ENCODE measurements at regions not wholly inside any gene's neighbourhood (a gene's known extent, or its start where the extent isn't known, plus 50 kb on each side); places are given as distances from the start of the nearest gene placed in this dataset.
A peak's percentile ranks its signal among the peaks of the same experiment; 100 is the strongest.
"Not testable (repeated sequence)": the region's sequence is repeated elsewhere in the genome, so short reads cannot be mapped to it uniquely, and the experiment has no call there.

DNA sequence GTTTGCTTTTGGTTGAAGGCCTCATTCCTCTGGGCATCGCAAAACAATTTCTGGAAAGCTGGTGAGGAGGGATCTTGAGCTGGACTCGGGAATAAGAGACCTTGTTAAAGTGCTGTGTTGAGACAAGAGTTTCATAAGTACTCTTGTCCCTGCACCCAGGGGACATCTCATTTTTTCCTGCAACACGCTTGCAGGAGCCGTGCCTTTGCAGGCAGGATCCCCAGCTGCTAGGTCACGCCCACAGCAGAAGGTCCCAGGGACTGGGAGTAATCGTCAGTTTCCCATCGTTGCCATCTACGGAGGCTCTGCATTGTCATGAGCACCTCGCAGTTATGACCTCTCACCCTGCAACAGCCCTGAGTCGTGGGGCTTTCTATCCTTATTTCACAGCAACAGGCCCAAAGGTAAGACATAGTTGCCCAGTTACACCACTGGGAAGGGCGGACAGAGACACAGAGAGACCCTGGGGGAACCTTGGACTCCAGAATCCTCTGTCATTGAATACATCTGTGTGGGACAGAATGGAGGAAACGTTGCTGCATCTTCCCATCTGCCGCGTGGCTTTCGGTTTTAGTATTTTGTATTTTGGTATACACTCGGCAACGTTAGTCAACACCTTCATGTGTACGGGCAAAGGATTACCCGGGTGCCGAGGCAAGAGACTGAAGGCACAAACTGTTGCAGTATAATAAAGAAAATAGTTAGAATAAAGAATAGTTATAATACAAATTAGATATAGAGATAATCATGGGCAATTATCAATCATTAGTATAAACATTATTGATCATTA lies 60.4 kb upstream of the DMRTB1 start:
- DNase-seq (ENCODE audit: low spot score) (no peak), FAIRE-seq (no peak)

DNA sequence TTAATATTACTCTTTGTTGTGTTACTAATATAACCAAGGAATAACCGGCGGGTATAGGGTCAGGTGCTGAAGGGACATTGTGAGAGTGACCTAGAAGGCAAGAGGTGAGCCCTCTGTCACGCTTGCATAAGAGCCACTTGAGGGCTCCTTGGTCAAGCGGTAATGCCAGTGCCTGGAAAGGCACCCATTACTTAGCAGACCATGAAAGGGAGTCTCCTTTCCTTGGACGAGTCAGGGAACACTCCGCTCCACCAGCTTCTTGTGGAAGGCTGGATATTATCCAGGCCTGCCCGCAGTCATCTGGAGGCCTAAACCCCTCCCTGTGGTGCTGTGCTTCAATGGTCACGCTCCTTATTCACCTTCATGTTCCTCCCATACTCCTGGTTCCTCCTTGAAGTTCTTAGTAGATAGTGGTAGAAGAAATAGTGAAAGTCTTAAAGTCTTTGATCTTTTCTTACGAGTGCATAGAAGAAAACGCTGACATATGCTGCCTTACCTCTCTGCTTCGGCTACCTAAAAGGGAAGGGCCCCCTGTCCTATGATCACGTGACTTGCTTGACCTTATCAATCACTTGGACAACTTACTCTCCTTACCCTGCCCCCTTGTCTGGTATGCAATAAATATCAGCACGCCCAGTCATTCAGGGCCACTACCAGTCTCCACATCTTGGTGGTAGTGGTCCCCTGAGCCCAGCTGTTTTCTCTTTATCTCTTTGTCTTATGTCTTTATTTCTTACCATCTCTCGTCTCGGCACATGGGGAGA lies 59.6 kb upstream of the DMRTB1 start:
- not testable (repeated sequence) for DNase-seq (ENCODE audit: low spot score)
- peak; percentile 84 for FAIRE-seq

DNA sequence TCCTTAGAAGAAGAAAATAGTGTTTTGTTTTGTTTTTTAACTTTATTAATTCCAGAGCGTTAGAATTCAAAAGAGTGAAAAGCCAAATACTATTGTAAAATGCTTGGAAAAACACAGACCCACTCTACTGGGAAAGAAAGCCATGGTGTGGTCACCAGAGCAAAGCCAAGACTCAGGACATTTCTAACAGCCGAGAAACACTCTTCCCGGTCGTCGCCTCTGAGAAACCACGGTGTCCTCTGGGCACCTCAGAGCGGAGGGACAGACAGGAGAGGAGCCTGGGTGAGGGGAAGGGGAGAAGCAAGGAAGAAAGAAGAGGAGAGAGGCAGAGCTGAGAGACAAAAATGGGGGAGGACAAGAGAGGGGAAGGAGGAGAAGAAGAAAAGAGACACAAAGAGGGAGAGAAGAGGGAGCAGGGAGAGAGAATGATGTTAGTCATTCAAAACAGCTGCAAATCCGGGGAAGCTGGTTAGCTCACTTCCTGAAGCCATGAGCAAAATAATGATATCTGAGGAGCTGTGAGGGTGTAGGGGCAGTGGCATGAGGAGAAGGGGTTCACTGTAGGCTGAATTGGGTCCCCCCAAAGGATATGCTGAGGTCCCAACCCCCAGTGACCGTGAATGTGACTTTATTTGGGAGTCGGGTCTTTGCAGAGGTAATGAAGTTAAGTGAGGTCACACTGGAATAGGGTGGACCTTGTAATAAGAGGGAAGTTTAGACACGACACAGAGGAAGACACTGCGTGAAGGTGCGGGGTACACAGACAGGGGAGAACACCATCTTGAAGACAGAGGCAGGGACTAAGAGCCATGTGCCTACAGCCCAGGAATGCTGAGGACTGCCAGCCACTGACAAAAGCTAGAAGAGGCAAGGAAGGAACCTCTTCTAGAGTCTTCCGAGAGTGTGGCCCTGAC lies 58.2 kb upstream of the DMRTB1 start:
- FAIRE-seq, result no peak

DNA sequence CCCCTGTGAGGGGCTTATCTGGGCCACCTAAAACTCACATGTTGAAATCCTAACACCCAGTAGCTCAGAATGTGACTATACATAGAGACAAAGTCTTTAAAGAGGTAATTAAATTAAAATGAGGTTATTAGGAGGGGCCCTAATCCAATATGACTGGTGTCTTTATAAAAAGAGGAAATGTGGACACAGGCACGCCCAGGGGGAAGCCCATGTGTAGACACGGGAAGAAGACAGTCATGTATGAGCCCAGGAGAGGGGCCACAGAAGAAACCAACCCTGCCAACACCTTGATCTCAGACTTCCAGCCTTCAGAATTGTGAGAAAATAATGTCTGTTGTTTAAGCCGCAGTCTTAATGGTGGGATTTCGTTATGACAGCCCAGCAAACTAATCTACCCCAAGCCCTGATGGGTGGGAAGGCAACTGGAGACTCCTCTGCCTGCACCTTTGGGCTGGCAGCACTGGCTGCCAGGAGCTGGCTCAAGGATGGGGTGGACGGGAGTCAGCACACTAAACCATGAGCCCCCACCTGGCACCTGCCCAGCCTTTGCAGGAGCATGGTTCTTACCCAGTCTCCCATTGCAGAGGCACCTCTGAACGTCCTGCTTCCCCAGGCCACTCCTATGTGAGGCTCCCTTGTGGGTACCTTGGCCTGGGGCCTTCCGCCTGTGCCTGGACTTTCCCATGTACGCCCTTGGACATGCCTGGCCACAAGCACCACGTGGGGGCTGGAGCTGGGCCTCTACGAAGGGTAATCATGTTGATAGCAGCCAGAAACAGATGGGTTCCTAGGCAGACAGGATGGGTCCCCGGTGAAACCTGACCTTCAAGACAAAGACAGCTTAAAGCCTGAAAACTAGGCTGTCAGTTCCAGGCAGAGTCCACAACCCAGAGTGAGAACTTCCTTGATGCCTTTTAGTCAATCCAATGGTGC lies 57.1 kb upstream of the DMRTB1 start:
- FAIRE-seq, result no peak
- DNase-seq (ENCODE audit: low spot score), result no peak

More for the DNA sequence above, 58.2 kb upstream of the DMRTB1 start:
- no peak for DNase-seq (ENCODE audit: low spot score)

DNA sequence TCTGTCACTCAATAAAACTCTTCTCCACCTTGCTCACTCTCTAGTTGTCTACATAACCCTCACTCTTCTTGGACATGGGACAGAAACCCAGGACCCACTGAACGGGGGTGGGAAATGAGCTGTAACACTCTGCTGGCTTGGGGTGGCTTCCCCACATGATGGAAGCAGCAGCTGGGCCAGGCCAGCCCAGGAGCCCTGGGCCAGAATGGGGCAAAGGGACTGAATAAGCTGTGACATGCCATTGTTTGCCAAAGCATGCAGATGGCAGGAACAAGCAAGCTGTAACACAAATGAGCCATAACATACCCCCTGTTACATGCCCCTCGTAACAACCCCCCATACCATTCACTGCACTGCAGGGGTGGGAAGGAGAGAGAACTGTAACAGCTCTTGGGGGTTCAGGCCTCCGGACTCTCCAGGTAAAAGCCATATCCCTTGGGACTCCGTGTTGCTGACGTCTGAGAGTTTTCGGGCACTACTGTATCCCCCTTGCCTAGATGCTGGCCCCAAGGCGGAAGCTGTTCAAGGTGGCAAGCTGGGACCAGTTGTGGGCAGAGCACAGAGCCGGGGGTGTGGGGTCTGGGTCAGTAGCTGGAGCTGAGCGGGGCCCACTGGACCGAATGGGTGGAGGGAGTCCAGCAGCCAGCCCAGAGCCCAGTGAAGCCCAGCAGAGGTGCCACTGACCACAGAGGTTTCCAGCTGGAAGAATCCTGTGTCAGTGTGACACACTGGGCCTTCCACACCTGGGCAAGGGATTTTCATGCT lies 56.1 kb upstream of the DMRTB1 start:
- no peak for DNase-seq (ENCODE audit: low spot score)
- FAIRE-seq, result no peak

DNA sequence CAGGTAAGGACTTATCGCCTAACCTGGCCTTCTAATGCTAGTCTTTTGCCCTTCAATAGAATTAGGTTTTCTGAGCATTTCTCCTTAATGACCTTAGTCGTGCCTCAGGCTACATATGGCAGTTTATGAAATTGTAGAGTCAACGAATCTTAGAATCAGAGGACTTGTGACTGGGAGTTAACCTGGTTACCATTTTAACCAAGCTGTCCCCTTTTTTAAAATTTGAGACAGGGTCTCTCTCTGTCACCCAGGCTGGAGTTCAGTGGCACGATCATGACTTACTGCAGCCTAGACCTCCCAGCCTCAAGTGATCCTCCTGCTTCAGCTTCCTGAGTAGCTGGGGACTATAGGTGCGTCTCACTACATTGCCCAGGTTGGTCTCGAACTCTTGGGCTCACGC lies 53.5 kb upstream of the DMRTB1 start:
- no peak for DNase-seq (ENCODE audit: low spot score)
- FAIRE-seq, result no peak

DNA sequence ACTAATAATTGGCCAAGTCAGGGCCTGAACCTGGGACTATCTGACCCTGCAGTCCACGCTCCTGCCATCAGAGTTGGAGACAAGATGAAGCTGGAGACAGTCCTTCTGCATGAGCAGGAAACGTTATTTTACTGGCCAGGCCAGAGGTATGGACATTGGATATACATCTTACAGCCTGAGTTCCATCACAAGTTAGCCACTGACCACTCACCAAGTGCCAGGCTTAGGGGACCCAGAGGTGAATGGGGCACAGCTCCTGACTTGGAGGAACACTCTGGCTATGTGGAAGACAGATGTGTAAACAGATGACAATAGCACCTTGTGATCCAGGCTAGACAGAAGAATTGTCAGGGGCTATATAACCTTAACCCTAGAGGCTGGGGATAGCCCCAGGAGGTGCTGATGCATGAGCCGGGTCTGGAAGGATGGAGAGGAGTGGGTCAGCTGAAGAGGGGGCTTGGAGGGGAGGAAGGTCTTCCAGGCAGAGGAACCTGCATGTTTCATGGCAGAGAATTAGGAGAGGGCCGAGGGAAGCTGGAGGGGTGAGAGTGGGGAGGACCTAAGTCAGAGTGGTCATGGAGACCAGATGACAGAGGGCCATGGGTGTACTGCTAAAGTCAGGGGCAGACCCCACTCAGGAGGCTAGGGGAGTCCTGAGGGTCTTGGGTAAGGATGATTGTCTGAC lies 52.5 kb upstream of the DMRTB1 start:
- FAIRE-seq (no peak), DNase-seq (ENCODE audit: low spot score) (no peak)

DNA sequence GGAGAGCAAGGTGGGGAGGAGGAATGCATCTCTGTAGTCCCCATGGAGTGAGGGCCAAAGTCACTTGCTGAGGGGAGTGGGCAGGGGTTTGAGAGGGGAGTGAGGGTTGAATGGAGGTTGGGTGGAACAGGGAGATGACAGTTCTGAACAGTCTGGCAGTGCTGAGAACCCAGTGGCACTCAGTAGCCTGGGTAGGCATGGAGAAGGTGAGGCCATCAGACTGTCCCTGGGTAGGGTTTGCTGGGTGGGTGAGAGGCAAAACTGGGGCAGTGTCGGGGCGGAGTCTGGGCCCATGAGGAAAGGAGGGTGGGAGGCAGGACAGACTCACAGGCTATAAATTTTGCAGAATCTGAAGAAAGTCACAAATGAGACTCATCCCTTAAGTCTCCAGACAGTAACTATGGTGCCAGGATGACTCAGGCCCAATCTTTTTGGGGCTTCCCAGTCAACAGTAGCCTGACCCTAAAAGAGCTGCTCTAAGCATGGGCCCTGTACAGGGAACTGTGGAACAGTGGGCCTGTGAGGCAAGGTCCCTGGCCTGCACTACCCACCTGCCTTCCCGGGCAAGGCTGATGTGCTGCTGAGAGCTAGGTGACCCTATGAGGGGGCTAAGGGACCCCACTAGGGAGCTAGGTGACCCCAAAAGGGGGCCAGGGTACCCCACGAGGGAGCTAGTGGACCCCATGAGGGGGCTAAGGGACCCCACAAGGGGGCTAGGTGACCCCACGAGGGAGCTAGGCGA lies 51.0 kb upstream of the DMRTB1 start:
- FAIRE-seq, result no peak
- no peak for DNase-seq (ENCODE audit: low spot score)

DNA sequence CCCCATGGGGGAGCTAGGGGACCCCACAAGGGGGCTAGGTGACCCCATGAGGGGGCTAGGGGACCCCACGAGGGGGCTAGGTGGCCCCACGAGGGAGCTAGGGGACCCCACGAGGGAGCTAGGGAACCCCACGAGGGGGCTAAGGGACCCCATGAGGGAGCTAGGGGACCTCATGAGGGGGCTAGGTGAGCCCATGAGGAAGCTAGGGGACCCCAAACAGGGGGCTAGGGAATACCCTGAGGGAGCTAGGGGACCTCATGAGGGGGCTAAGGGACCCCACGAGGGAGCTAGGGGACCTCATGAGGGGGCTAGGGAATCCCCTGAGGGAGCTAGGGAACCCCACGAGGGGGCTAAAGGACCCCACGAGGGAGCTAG lies 50.5 kb upstream of the DMRTB1 start:
- DNase-seq (ENCODE audit: low spot score) (no peak), FAIRE-seq (no peak)

DNA sequence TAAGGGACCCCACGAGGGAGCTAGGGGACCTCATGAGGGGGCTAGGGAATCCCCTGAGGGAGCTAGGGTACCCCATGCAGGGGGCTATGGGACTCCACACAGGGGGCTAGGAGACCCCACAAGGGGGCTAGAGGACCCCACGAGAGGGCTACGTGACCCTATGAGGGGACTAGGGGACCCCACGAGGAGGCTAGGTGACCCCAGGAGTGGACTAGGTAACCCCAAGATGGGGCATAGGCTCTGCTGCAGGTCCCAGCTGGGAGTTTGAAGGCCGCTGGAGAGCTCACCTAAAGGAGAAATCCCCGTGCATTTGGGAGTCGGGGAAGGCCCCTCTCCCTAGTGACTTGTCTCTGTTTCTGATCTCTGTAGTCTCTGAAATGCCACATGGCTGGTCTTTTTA lies 50.0 kb upstream of the DMRTB1 start:
- FAIRE-seq (no peak), DNase-seq (ENCODE audit: low spot score) (no peak)

All from RCC 7860 (cell line).